ENCODE measurements at regions not wholly inside any gene's neighbourhood (a gene's known extent, or its start where the extent isn't known, plus 50 kb on each side); places are given as distances from the start of the nearest gene placed in this dataset.

- FAIRE-seq (no peak), DNase-seq (ENCODE audit: low read depth, low spot score) (no peak)
- H4K20me1 ChIP-seq (ENCODE audit: control insufficient read depth, extremely low read depth, insufficient read depth, low read length), result no peaks in the 10 kb centered on the region
- dilution Hi-C loops (cut with MboI; ENCODE audit: extremely low pct_ligation_motif_present, low sequenced_read_pairs), result no loop called here
- no peaks in the 10 kb centered on the region for H3K79me2 ChIP-seq (ENCODE audit: control insufficient read depth, insufficient read depth, low read length)
- H3K36me3 ChIP-seq (ENCODE audit: control insufficient read depth in 2 of 2, extremely low read depth in 1 of 2, insufficient read depth in 2 of 2, low read length in 2 of 2), result no peaks in the 10 kb centered on the region
- H3K9me1 ChIP-seq (ENCODE audit: control insufficient read depth, extremely low read depth, insufficient read depth, low read length), result no peaks in the 10 kb centered on the region
- no peaks in the 10 kb centered on the region for H3K4me1 ChIP-seq (ENCODE audit: control insufficient read depth, extremely low read depth, insufficient read depth, low read length)
- H2AFZ ChIP-seq (ENCODE audit: control insufficient read depth, low read length), result no peak overlapping the region
- H3K27ac ChIP-seq (ENCODE audit: control insufficient read depth, insufficient read depth, low read length), result no peak overlapping the region
- TF ChIP-seq CTCF (optimal IDR thresholded peaks at IDR 0.05 in 1 of 3, IDR thresholded peaks at IDR 0.05 in 1 of 3, conservative IDR thresholded peaks at IDR 0.05 in 1 of 3; ENCODE audit: extremely low read depth in 1 of 3, insufficient read depth in 2 of 3, low read length in 3 of 3) (no peak), EZH2 (IDR thresholded peaks at IDR 0.05; ENCODE audit: low read length) (no peak)
- H3K9me3 ChIP-seq (ENCODE audit: control insufficient read depth, low read depth, low read length), result no peaks in the 10 kb centered on the region
- no peak overlapping the region for H3K9ac ChIP-seq (ENCODE audit: control insufficient read depth, extremely low read depth, insufficient read depth, low read length)
- H3K4me2 ChIP-seq (ENCODE audit: control insufficient read depth, extremely low read depth, insufficient read depth, low read depth, low read length), result no peak overlapping the region
- H3K27me3 ChIP-seq (ENCODE audit: control insufficient read depth, extremely low read depth, insufficient read depth, low read length), result no peaks in the 10 kb centered on the region
- H3K4me3 ChIP-seq (ENCODE audit: control insufficient read depth in 2 of 3, extremely low read depth in 1 of 3, insufficient read depth in 2 of 3, low read depth in 1 of 3, low read length in 3 of 3), result no peak overlapping the region
Measured at GRCh38 chr11:92670308-92670890, 299.1 kb upstream of the MTNR1B start.

- H4K20me1 ChIP-seq (ENCODE audit: control insufficient read depth, extremely low read depth, insufficient read depth, low read length), result no peaks in the 10 kb centered on the region
- H3K9me1 ChIP-seq (ENCODE audit: control insufficient read depth, extremely low read depth, insufficient read depth, low read length), result no peaks in the 10 kb centered on the region
- H3K4me3 ChIP-seq (ENCODE audit: control insufficient read depth in 2 of 3, extremely low read depth in 1 of 3, insufficient read depth in 2 of 3, low read depth in 1 of 3, low read length in 3 of 3), result no peak overlapping the region
- no peak for FAIRE-seq
- no peaks in the 10 kb centered on the region for H3K79me2 ChIP-seq (ENCODE audit: control insufficient read depth, insufficient read depth, low read length)
- H3K27me3 ChIP-seq (ENCODE audit: control insufficient read depth, extremely low read depth, insufficient read depth, low read length), result no peaks in the 10 kb centered on the region
- no peak overlapping the region for H3K27ac ChIP-seq (ENCODE audit: control insufficient read depth, insufficient read depth, low read length)
- H3K36me3 ChIP-seq (ENCODE audit: control insufficient read depth in 2 of 2, extremely low read depth in 1 of 2, insufficient read depth in 2 of 2, low read length in 2 of 2), result no peaks in the 10 kb centered on the region
- H3K9me3 ChIP-seq (ENCODE audit: control insufficient read depth, low read depth, low read length), result no peaks in the 10 kb centered on the region
- H2AFZ ChIP-seq (ENCODE audit: control insufficient read depth, low read length), result no peak overlapping the region
- no peak for DNase-seq (ENCODE audit: low read depth, low spot score)
- no peaks in the 10 kb centered on the region for H3K4me1 ChIP-seq (ENCODE audit: control insufficient read depth, extremely low read depth, insufficient read depth, low read length)
- dilution Hi-C loops (cut with MboI; ENCODE audit: extremely low pct_ligation_motif_present, low sequenced_read_pairs), result no loop called here
- no peak overlapping the region for H3K9ac ChIP-seq (ENCODE audit: control insufficient read depth, extremely low read depth, insufficient read depth, low read length)
- H3K4me2 ChIP-seq (ENCODE audit: control insufficient read depth, extremely low read depth, insufficient read depth, low read depth, low read length), result no peak overlapping the region
- no peak for TF ChIP-seq CTCF (optimal IDR thresholded peaks at IDR 0.05 in 1 of 3, IDR thresholded peaks at IDR 0.05 in 1 of 3, conservative IDR thresholded peaks at IDR 0.05 in 1 of 3; ENCODE audit: extremely low read depth in 1 of 3, insufficient read depth in 2 of 3, low read length in 3 of 3)
- no peak for TF ChIP-seq EZH2 (IDR thresholded peaks at IDR 0.05; ENCODE audit: low read length)
Measured at GRCh38 chr11:92671081-92671480, 298.4 kb upstream of the MTNR1B start.

All from keratinocyte (primary cell).